GM20000 (cell line): ENCODE measurements at regions not wholly inside any gene's neighbourhood (a gene's known extent, or its start where the extent isn't known, plus 50 kb on each side); places are given as distances from the start of the nearest gene placed in this dataset.

Experiments
- DNase-seq: peaks from one replicate; pipeline ENCODE4 v3.0.0; 2012; ENCODE audit warnings: low spot score
- CTCF ChIP-seq: IDR thresholded peaks from 2 replicates; pipeline ENCODE4 v1.5.1; 2012; ENCODE audit warnings: mild to moderate bottlenecking, control low read depth; ENCODE audit errors: extremely low read depth, missing control alignments

DNA sequence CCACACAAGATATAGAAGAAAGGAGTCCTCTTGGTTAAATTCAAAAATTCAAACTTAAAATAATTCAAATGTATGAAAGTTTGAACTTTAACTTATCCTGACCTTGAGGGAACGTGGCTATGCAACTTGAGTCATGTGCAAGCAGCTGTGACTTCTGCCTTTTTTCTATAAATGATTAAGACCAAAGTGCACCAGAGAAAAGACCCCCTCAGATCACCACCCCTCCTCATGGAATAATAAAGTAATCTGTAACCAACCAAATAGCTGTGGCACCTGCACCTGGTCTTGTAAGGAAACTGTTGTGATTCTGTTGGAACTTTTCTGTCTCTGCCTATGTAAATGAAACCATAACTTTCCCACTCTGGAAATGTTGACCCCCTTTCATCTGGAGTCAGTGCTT, 141.1 kb upstream of the GGTLC1 start:
- DNase-seq = no peak
- TF ChIP-seq CTCF = no peak

- no peak for TF ChIP-seq CTCF
- DNase-seq = no peak
Measured at GRCh38 chr20:24124951-24125650, 136.5 kb upstream of the GGTLC1 start.

GRCh38 chr20:24124003-24124402, 135.4 kb upstream of the GGTLC1 start:
- TF ChIP-seq CTCF = no peak
- DNase-seq = no peak

- DNase-seq = no peak
Measured at GRCh38 chr20:24118441-24119175, 130.0 kb upstream of the GGTLC1 start.

DNA sequence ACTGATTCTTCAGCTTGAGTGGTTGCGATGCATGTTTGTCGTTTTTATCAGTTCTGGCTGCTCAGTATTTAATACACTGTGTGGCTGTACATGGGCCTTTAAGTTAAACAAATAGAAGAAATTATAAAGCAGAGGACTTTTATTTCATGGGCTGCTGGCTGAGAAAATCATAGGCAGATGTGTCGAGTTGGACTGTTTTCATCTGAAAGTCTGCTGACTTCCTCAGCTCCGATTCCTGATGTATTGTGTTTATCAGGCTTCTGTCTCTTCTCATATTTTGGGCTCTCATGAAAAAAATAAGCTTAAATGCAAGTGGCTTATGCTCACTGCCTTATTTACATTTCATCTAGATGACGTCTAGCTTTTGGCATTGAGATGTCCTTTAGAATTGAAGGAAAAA, 129.5 kb upstream of the GGTLC1 start:
- no peak for TF ChIP-seq CTCF
- no peak for DNase-seq

More at GRCh38 chr20:24118441-24119175, 130.0 kb upstream of the GGTLC1 start:
- TF ChIP-seq CTCF = no peak

DNA sequence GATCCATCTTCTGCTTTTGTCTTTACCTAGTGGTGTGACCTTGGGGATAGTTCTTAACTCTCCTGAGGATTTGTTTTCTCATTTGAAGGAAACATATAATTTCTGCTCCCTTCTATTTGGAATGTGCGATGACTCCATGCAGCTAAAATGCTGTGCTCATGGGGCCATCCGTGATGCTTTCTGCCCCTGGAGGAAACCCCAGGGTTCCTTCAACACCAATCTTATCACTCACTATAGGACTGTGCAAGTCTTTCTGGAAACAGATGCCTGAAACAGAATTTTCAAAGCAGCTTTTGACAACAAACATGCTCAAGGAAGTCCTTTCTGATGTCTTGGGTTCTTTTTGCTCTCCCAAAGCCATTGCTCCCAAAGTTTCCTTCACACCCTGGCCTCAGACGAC, 128.8 kb upstream of the GGTLC1 start:
- no peak for TF ChIP-seq CTCF
- DNase-seq = no peak

DNA sequence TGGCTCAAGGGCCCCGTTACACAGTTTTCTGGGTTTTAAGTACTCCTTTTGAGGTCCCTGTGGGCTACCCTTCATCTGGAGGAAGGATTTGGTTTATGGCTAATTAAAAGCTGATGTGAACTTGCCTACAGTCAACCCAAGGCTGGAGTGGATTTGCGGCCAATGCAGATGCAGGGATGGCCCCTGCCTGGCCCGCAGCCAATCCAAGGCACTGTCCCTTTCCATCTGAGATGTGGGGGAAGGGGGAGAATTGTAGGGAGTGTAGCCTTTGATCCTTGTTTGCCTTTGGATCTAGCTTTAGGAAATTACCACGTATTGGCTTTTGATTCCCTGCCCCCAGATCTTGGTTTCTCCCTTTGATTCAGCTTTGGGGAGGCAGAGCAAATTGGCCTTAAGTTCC, 128.0 kb upstream of the GGTLC1 start:
- no peak for TF ChIP-seq CTCF
- DNase-seq = no peak
